T-cell (primary cell): ENCODE measurements at regions not wholly inside any gene's neighbourhood (a gene's known extent, or its start where the extent isn't known, plus 50 kb on each side); places are given as distances from the start of the nearest gene placed in this dataset.

Experiments used
- ATAC-seq, 4 experiments: fragments of 200-7000 bp in 3 of 4; fragments of 150-1000 bp in 1 of 4; cut with Tn5 transposase; replicated peaks in 1 of 4; 1 replicate in 3 of 4; 2 replicates in 1 of 4; pipeline ENCODE4 v1.10.0; 2021; ENCODE audit warnings: moderate library complexity in 3 of 4, mild to moderate bottlenecking in 2 of 4, moderate number of reproducible peaks in 1 of 4
- CTCF ChIA-PET, 2 donors: fragments of 300-600 bp; sonication (Branson Sonifier 250); formaldehyde crosslinking; loops; one replicate each; lab custom pipeline; 2022; ENCODE audit warnings: antibody characterized with exemption in 2 of 2; lab: Charles Lee
- POLR2A ChIA-PET, 2 donors: fragments of 300-600 bp; sonication (Branson Sonifier 250); formaldehyde crosslinking; loops; one replicate each; lab custom pipeline; 2022; ENCODE audit warnings: antibody characterized with exemption in 2 of 2; lab: Charles Lee
- DNase-seq, 35 experiments: peaks; one replicate each; pipeline versions ENCODE4 v3.0.0 to v3.0.0-alpha.2; 2013 to 2023
- H3K27ac ChIP-seq: one replicate; pipeline ENCODE4 v1.5.1; 2013; ENCODE audit warnings: low read length
- H3K27me3 ChIP-seq, 2 experiments: replicated peaks in 1 of 2; 1 replicate in 1 of 2; 2 replicates in 1 of 2; pipeline versions ENCODE4 v1.6.1 to v1.7.0; 2013; ENCODE audit warnings: low read length in 1 of 2, mixed read lengths in 1 of 2; ENCODE audit not compliant: control insufficient read depth in 2 of 2, insufficient read depth in 2 of 2; ENCODE audit errors: extremely low read depth in 1 of 2
- H3K36me3 ChIP-seq, 2 donors: 1 replicate in 1 of 2; 2 replicates in 1 of 2; pipeline versions ENCODE4 v1.6.1 to v1.7.0; 2013; ENCODE audit warnings: low read length in 1 of 2; ENCODE audit not compliant: control insufficient read depth in 2 of 2, insufficient read depth in 1 of 2; ENCODE audit errors: extremely low read depth in 1 of 2
- H3K4me1 ChIP-seq, 2 experiments: 1 replicate in 1 of 2; 2 replicates in 1 of 2; pipeline versions ENCODE4 v1.6.1 to v1.7.0; 2013; ENCODE audit warnings: low read length in 2 of 2, mixed read lengths in 1 of 2; ENCODE audit not compliant: insufficient read depth in 2 of 2, control insufficient read depth in 1 of 2; ENCODE audit errors: extremely low read depth in 1 of 2
- H3K4me3 ChIP-seq, 2 donors: 1 replicate in 1 of 2; 2 replicates in 1 of 2; pipeline versions ENCODE4 v1.5.1 to v1.7.0; 2013; ENCODE audit warnings: mild to moderate bottlenecking in 2 of 2, low read length in 1 of 2, moderate library complexity in 1 of 2; ENCODE audit not compliant: control insufficient read depth in 1 of 2; ENCODE audit errors: extremely low read depth in 1 of 2
- H3K9me3 ChIP-seq: 2 replicates; pipeline ENCODE4 v1.7.0; 2013
- H3K27ac Mint-ChIP-seq, 2 donors: one replicate each; pipeline ENCODE4 v1.8.0; 2020 to 2021; ENCODE audit warnings: mild to moderate bottlenecking in 2 of 2, mixed read lengths in 2 of 2
- H3K27me3 Mint-ChIP-seq, 2 donors: one replicate each; pipeline ENCODE4 v1.8.0; 2021 to 2022; ENCODE audit warnings: mixed read lengths in 2 of 2
- H3K36me3 Mint-ChIP-seq: one replicate; pipeline ENCODE4 v1.8.0; 2021; ENCODE audit warnings: mixed read lengths
- H3K4me1 Mint-ChIP-seq, 3 donors: one replicate each; pipeline ENCODE4 v1.8.0; 2020 to 2022; ENCODE audit warnings: mixed read lengths in 3 of 3, mild to moderate bottlenecking in 1 of 3
- H3K4me3 Mint-ChIP-seq, 3 donors: one replicate each; pipeline ENCODE4 v1.8.0; 2020 to 2022; ENCODE audit warnings: mild to moderate bottlenecking in 3 of 3, mixed read lengths in 3 of 3, moderate library complexity in 3 of 3
- H3K9me3 Mint-ChIP-seq, 3 donors: one replicate each; pipeline ENCODE4 v1.8.0; 2020 to 2022; ENCODE audit warnings: mixed read lengths in 3 of 3
- WGBS: methylation state at CpG from one replicate; pipeline ENCODE4 v1.1.5; 2013; ENCODE audit warnings: missing lambda C conversion rate; ENCODE audit not compliant: insufficient coverage; 5-methylcytosine and 5-hydroxymethylcytosine counted together

DNA sequence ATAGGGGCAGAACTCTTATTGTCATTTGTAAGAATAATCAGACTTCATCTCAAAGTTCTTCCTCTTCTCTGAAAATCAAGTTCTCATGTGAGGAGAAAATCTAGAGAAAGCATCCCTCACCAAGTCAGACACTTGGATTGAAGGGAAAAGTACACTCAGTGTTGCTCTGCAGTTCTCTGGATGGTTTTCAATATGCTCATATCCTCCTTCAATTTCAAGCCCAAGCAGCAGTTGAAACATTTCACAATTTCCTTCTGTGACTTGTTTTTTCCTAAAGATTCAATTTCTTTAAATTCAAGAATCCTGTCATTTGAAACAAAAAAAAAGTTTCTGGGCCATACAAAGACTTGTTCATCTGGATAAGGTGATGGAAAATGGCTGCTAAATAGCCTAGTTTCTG, 140.2 kb upstream of the AHI1 start:
- ATAC-seq (no peak), DNase-seq (no peak)
- Histone ChIP-seq H3K36me3 (no peaks in the 10 kb centered on the region), H3K9me3 (no peaks in the 10 kb centered on the region), H3K4me3 (no peak overlapping the region), H3K4me1 (no peaks in the 10 kb centered on the region), H3K27me3 (no peaks in the 10 kb centered on the region), H3K27ac (no peak overlapping the region)
- Mint-ChIP-seq H3K27ac (no peak overlapping the region), H3K27me3 (peaks cover 0 to 2% of the 10 kb centered on the region in 2 donors), H3K9me3 (no peaks in the 10 kb centered on the region), H3K4me1 (peaks cover 3 to 9% (median 9%) of the 10 kb centered on the region in 3 donors), H3K36me3 (no peaks in the 10 kb centered on the region), H3K4me3 (no peak overlapping the region)
- ChIA-PET POLR2A (no interaction called here), CTCF (no interaction called here)

GRCh38 chr6:135638108-135638507, 140.6 kb upstream of the AHI1 start:
- no peak overlapping the region for H3K4me3 Mint-ChIP-seq
- CTCF ChIA-PET, result interaction anchor here in 1 of 2 donors (0.6 kb wide), 1 partner anchor 49 kb away, joined by 4 read pairs; no protein-coding TSS in a partner anchor
- no peaks in the 10 kb centered on the region for H3K4me1 ChIP-seq
- peaks cover 0 to 2% of the 10 kb centered on the region in 2 donors for H3K27me3 Mint-ChIP-seq
- POLR2A ChIA-PET, result no interaction called here
- H3K27ac Mint-ChIP-seq, result no peak overlapping the region
- H3K4me1 Mint-ChIP-seq, result peaks cover 3 to 9% (median 9%) of the 10 kb centered on the region in 3 donors
- H3K27me3 ChIP-seq, result no peaks in the 10 kb centered on the region
- no CpG with 5 or more reads among the region's 2 CpGs for WGBS
- no peak overlapping the region for H3K4me3 ChIP-seq
- H3K9me3 ChIP-seq, result no peaks in the 10 kb centered on the region
- H3K27ac ChIP-seq, result no peak overlapping the region
- no peaks in the 10 kb centered on the region for H3K9me3 Mint-ChIP-seq
- no peaks in the 10 kb centered on the region for H3K36me3 ChIP-seq
- H3K36me3 Mint-ChIP-seq, result no peaks in the 10 kb centered on the region
- ATAC-seq (no peak), DNase-seq (no peak)

DNA sequence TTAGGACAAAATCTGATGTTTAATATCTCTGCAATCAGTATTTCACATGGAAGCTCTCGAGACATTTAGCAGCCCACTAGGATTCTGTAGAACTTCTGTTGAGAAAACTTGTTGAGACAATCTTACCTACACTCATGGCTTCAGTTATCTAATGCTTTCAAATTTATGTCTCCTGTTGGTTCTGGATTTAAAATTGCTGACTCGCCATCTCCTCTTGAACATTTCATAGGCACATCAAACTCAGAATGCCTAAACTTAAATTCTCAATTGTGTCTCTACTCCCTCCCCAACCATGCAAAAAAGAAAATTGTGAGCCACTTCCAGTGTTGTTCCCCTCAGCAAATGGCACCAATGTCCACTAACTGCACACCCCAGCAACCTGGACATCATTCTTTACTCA, 142.5 kb upstream of the AHI1 start:
- POLR2A ChIA-PET, result interaction anchor here in 1 of 2 donors (0.6 kb wide), 1 partner anchor 195 kb away, joined by 5 read pairs; no protein-coding TSS in a partner anchor
- peaks cover 3 to 9% (median 9%) of the 10 kb centered on the region in 3 donors for H3K4me1 Mint-ChIP-seq

GRCh38 chr6:135640449-135641111, 143.0 kb upstream of the AHI1 start:
- WGBS, result 40% methylated on average over 2 of the region's 3 CpGs
- no peaks in the 10 kb centered on the region for H3K27me3 Mint-ChIP-seq

More for the DNA sequence above, 142.5 kb upstream of the AHI1 start:
- DNase-seq, result no peak
- H3K27me3 Mint-ChIP-seq, result no peaks in the 10 kb centered on the region
- ATAC-seq, result no peak
- H3K36me3 ChIP-seq, result no peaks in the 10 kb centered on the region
- no peak overlapping the region for H3K27ac ChIP-seq
- no peak overlapping the region for H3K4me3 Mint-ChIP-seq
- H3K9me3 Mint-ChIP-seq, result no peaks in the 10 kb centered on the region
- no peaks in the 10 kb centered on the region for H3K36me3 Mint-ChIP-seq
- H3K4me1 ChIP-seq, result no peaks in the 10 kb centered on the region
- no peaks in the 10 kb centered on the region for H3K27me3 ChIP-seq
- no peak overlapping the region for H3K27ac Mint-ChIP-seq
- WGBS, result 93% methylated on average over 2 of the region's 2 CpGs
- no peaks in the 10 kb centered on the region for H3K9me3 ChIP-seq
- no peak overlapping the region for H3K4me3 ChIP-seq
- CTCF ChIA-PET, result no interaction called here

GRCh38 chr6:135642912-135643311, 145.4 kb upstream of the AHI1 start:
- H3K4me1 ChIP-seq, result no peaks in the 10 kb centered on the region
- H3K9me3 ChIP-seq, result no peaks in the 10 kb centered on the region
- H3K27ac ChIP-seq, result no peak overlapping the region
- CTCF ChIA-PET, result no interaction called here
- no peaks in the 10 kb centered on the region for H3K36me3 ChIP-seq
- POLR2A ChIA-PET, result no interaction called here
- H3K4me3 Mint-ChIP-seq, result no peak overlapping the region
- ATAC-seq (no peak), DNase-seq (no peak)
- no peaks in the 10 kb centered on the region for H3K27me3 Mint-ChIP-seq
- H3K4me1 Mint-ChIP-seq, result peaks cover 3 to 9% (median 9%) of the 10 kb centered on the region in 3 donors
- WGBS, result 40% methylated on average over 1 of the region's 3 CpGs
- H3K27me3 ChIP-seq, result no peaks in the 10 kb centered on the region
- no peaks in the 10 kb centered on the region for H3K9me3 Mint-ChIP-seq
- H3K36me3 Mint-ChIP-seq, result no peaks in the 10 kb centered on the region
- H3K27ac Mint-ChIP-seq, result no peak overlapping the region
- no peak overlapping the region for H3K4me3 ChIP-seq

More at GRCh38 chr6:135640449-135641111, 143.0 kb upstream of the AHI1 start:
- no peak overlapping the region for H3K27ac Mint-ChIP-seq
- no peak overlapping the region for H3K4me3 ChIP-seq
- no peaks in the 10 kb centered on the region for H3K4me1 ChIP-seq
- no peaks in the 10 kb centered on the region for H3K36me3 ChIP-seq
- no peaks in the 10 kb centered on the region for H3K27me3 ChIP-seq
- no peak overlapping the region for H3K4me3 Mint-ChIP-seq
- no peaks in the 10 kb centered on the region for H3K9me3 Mint-ChIP-seq
- H3K9me3 ChIP-seq, result no peaks in the 10 kb centered on the region
- peaks cover 3 to 9% (median 9%) of the 10 kb centered on the region in 3 donors for H3K4me1 Mint-ChIP-seq
- H3K27ac ChIP-seq, result no peak overlapping the region
- no peak for ATAC-seq
- DNase-seq, result no peak
- no peaks in the 10 kb centered on the region for H3K36me3 Mint-ChIP-seq
- CTCF ChIA-PET, result no interaction called here
- POLR2A ChIA-PET, result no interaction called here

DNA sequence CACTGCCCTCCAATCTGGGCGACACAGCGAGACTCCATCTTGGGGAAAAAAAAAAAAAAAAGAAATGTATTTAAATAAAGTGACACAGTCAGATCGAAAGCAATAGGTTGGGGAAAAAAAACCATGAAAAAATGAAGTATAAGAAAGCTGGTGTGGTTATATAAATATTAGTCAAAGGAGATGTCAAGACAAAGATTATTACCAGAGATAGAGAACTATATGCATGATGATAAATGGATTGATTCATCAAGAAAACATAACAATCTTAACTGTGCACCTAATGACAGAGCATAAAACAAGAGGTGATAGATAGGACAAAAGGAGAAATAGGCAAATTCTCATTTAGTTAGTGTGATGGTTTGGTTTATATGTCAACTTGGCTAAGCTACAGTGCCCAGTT, 146.9 kb upstream of the AHI1 start:
- ChIA-PET CTCF (interaction anchor here in 1 of 2 donors (0.7 kb wide), 2 partner anchors 30 to 262 kb away, joined by 4 read pairs; no protein-coding TSS in a partner anchor), POLR2A (interaction anchor here in 1 of 2 donors (0.6 kb wide), 1 partner anchor 233 kb away, joined by 7 read pairs; no protein-coding TSS in a partner anchor)
- no peaks in the 10 kb centered on the region for H3K27me3 Mint-ChIP-seq
- H3K4me3 ChIP-seq, result no peak overlapping the region
- H3K27ac ChIP-seq, result no peak overlapping the region
- no peaks in the 10 kb centered on the region for H3K4me1 ChIP-seq
- no CpG with 5 or more reads among the region's 3 CpGs for WGBS
- H3K4me3 Mint-ChIP-seq, result no peak overlapping the region
- H3K27ac Mint-ChIP-seq, result no peak overlapping the region
- no peaks in the 10 kb centered on the region for H3K36me3 ChIP-seq
- H3K36me3 Mint-ChIP-seq, result no peaks in the 10 kb centered on the region
- no peak for ATAC-seq
- H3K9me3 Mint-ChIP-seq, result peaks cover 0 to 6% (median 2%) of the 10 kb centered on the region in 3 donors
- DNase-seq, result no peak
- no peaks in the 10 kb centered on the region for H3K9me3 ChIP-seq
- H3K4me1 Mint-ChIP-seq, result peaks cover 3 to 9% (median 9%) of the 10 kb centered on the region in 3 donors
- no peaks in the 10 kb centered on the region for H3K27me3 ChIP-seq
